Lung (tissue), 11 donors: ENCODE measurements at regions not wholly inside any gene's neighbourhood (a gene's known extent, or its start where the extent isn't known, plus 50 kb on each side); places are given as distances from the start of the nearest gene placed in this dataset.

Experiments
- ATAC-seq: fragments of 200-7000 bp; cut with Tn5 transposase; one replicate; pipeline ENCODE4 v1.9.1; 2020; ENCODE audit warnings: moderate number of reproducible peaks; ENCODE audit not compliant: insufficient read depth, low FRiP score
- DNase-seq, 3 donors: peaks; one replicate each; pipeline ENCODE4 v3.0.0-alpha.2; 2013 to 2017
- H3K27ac ChIP-seq, 2 donors: one replicate each; pipeline ENCODE4 v1.5.1; 2013; ENCODE audit warnings: mild to moderate bottlenecking in 2 of 2, moderate library complexity in 2 of 2, control low read depth in 1 of 2, inconsistent platforms in 1 of 2, low read depth in 1 of 2, low read length in 1 of 2
- H3K27me3 ChIP-seq, 3 donors: one replicate each; pipeline ENCODE4 v1.5.1; 2013; ENCODE audit warnings: low read length in 2 of 3; ENCODE audit not compliant: control insufficient read depth in 3 of 3, insufficient read depth in 3 of 3
- H3K36me3 ChIP-seq, 4 donors: one replicate each; pipeline ENCODE4 v1.5.1; 2013; ENCODE audit warnings: low read length in 4 of 4, mild to moderate bottlenecking in 1 of 4, moderate library complexity in 1 of 4; ENCODE audit not compliant: control insufficient read depth in 4 of 4, insufficient read depth in 4 of 4
- H3K4me1 ChIP-seq, 5 donors: one replicate each; pipeline ENCODE4 v1.5.1; 2013; ENCODE audit warnings: low read length in 5 of 5, mild to moderate bottlenecking in 2 of 5, moderate library complexity in 1 of 5; ENCODE audit not compliant: control insufficient read depth in 5 of 5, insufficient read depth in 5 of 5
- H3K4me3 ChIP-seq: one replicate; pipeline ENCODE4 v1.5.1; 2013; ENCODE audit warnings: mild to moderate bottlenecking, control low read depth, moderate library complexity
- H3K9ac ChIP-seq, 2 donors: one replicate each; pipeline ENCODE4 v1.5.1; 2013; ENCODE audit warnings: low read length in 2 of 2, control low read depth in 1 of 2; ENCODE audit not compliant: insufficient read depth in 1 of 2
- H3K9me3 ChIP-seq, 4 donors: one replicate each; pipeline ENCODE4 v1.5.1; 2013; ENCODE audit warnings: low read length in 3 of 4, mild to moderate bottlenecking in 1 of 4, moderate library complexity in 1 of 4; ENCODE audit not compliant: control insufficient read depth in 4 of 4, insufficient read depth in 3 of 4
- CTCF ChIP-seq: IDR thresholded peaks from 2 replicates; pipeline ENCODE4 v1.5.1; 2012; ENCODE audit warnings: mild to moderate bottlenecking; ENCODE audit errors: control extremely low read depth, extremely low read depth
- WGBS, 2 donors: extraction: QIAGEN DNeasy Blood & Tissue Kit; methylation state at CpG; one replicate each; pipeline ENCODE4 v1.1.7; 2013; 5-methylcytosine and 5-hydroxymethylcytosine counted together
- donor health status: control.
- donor health status: control.
- donor health status: Bipolar disorder and iron deficiency.
- donor health status: healthy.
- donor health status: DM: yes; HTN: yes; CAD: no.

GRCh38 chr6:88238065-88238464 lies 71.9 kb upstream of the CNR1 start:
- H3K9me3 ChIP-seq, result no peaks in the 10 kb centered on the region
- no peaks in the 10 kb centered on the region for H3K4me1 ChIP-seq
- H3K27ac ChIP-seq, result no peak overlapping the region
- no peaks in the 10 kb centered on the region for H3K36me3 ChIP-seq
- H3K4me3 ChIP-seq, result no peak overlapping the region
- no peaks in the 10 kb centered on the region for H3K27me3 ChIP-seq
- WGBS, 2 donors, result 24 to 36% methylated on average over 1 of the region's 1 CpG
- ATAC-seq (peak; percentile 47), DNase-seq (peak in 1 of 3 donors; percentile 12)
- no peak overlapping the region for H3K9ac ChIP-seq
- no peak for TF ChIP-seq CTCF

GRCh38 chr6:88236612-88237360 lies 70.6 kb upstream of the CNR1 start:
- 55 to 69% methylated on average over 7 of the region's 7 CpGs for WGBS, 2 donors
- ATAC-seq (peak; percentile 27), DNase-seq (no peak)
- H3K9me3 ChIP-seq, result peaks cover 0 to 2% (median 0%) of the 10 kb centered on the region in 4 donors
- no peak overlapping the region for H3K9ac ChIP-seq
- no peak overlapping the region for H3K27ac ChIP-seq
- no peak overlapping the region for H3K4me3 ChIP-seq
- TF ChIP-seq CTCF, result no peak
- H3K27me3 ChIP-seq, result no peaks in the 10 kb centered on the region
- no peaks in the 10 kb centered on the region for H3K4me1 ChIP-seq
- no peaks in the 10 kb centered on the region for H3K36me3 ChIP-seq

GRCh38 chr6:88232753-88233152 lies 66.6 kb upstream of the CNR1 start:
- peaks cover 0 to 7% (median 4%) of the 10 kb centered on the region in 4 donors for H3K9me3 ChIP-seq
- DNase-seq (no peak), ATAC-seq (no peak)
- no peak overlapping the region for H3K4me3 ChIP-seq
- no peaks in the 10 kb centered on the region for H3K27me3 ChIP-seq
- WGBS, 2 donors, result 74 to 80% methylated on average over 1 of the region's 1 CpG
- H3K27ac ChIP-seq, result no peak overlapping the region
- H3K4me1 ChIP-seq, result no peaks in the 10 kb centered on the region
- no peak overlapping the region for H3K9ac ChIP-seq
- no peak for TF ChIP-seq CTCF
- no peaks in the 10 kb centered on the region for H3K36me3 ChIP-seq

- WGBS, 2 donors, result 77 to 82% methylated on average over 1 of the region's 1 CpG
- H3K27me3 ChIP-seq, result no peaks in the 10 kb centered on the region
- ATAC-seq, result no peak
Measured at GRCh38 chr6:88223298-88223697, 57.2 kb upstream of the CNR1 start.

More at GRCh38 chr6:88223298-88223697, 57.2 kb upstream of the CNR1 start:
- H3K9ac ChIP-seq, result no peak overlapping the region
- DNase-seq, result no peak
- peaks cover 0 to 3% (median 0%) of the 10 kb centered on the region in 4 donors for H3K9me3 ChIP-seq
- no peak overlapping the region for H3K4me3 ChIP-seq
- no peaks in the 10 kb centered on the region for H3K4me1 ChIP-seq
- no peaks in the 10 kb centered on the region for H3K36me3 ChIP-seq
- no peak overlapping the region for H3K27ac ChIP-seq
- TF ChIP-seq CTCF, result no peak
